PC-3 (cell line): ENCODE measurements at regions not wholly inside any gene's neighbourhood (a gene's known extent, or its start where the extent isn't known, plus 50 kb on each side); places are given as distances from the start of the nearest gene placed in this dataset.
A peak's percentile ranks its signal among the peaks of the same experiment; 100 is the strongest.

Experiments used
- ATAC-seq: fragments of 200-7000 bp; cut with Tn5 transposase; 2 replicates; pipeline ENCODE4 v1.9.1; 2020; ENCODE audit warnings: mild to moderate bottlenecking, moderate library complexity
- BruUV-seq: library from RNA; stranded (reverse); fragments of 400-500 nt; replicated peaks from 2 replicates; lab custom pipeline; 2021; lab: Mats Ljungman, UMichigan
- CTCF ChIA-PET: fragments of 300-600 bp; sonication (Branson Sonifier 250); formaldehyde crosslinking; loops from one replicate; lab custom pipeline; 2022; ENCODE audit warnings: antibody characterized with exemption; lab: Charles Lee
- POLR2A ChIA-PET: fragments of 300-600 bp; sonication (Branson Sonifier 250); formaldehyde crosslinking; loops from one replicate; lab custom pipeline; 2022; ENCODE audit warnings: antibody characterized with exemption; ENCODE audit not compliant: unreplicated experiment; lab: Charles Lee
- DNase-seq: peaks from one replicate; pipeline ENCODE4 v3.0.0-alpha.2; 2015
- H2AFZ ChIP-seq: fragments of 300-600 bp; sonication (generic); 2 replicates; pipeline ENCODE4 v1.6.0; 2016; ENCODE audit warnings: antibody characterized with exemption, low read length
- H3F3A ChIP-seq: fragments of 300-600 bp; sonication (generic); one replicate; pipeline ENCODE4 v1.6.0; 2017; ENCODE audit warnings: antibody characterized with exemption, low read length, control low read depth, mild to moderate bottlenecking; ENCODE audit not compliant: unreplicated experiment
- H3K27ac ChIP-seq: fragments of 300-600 bp; sonication (generic); 2 replicates; pipeline ENCODE4 v1.5.1; 2016; ENCODE audit warnings: mild to moderate bottlenecking, low read length
- H3K27me3 ChIP-seq: fragments of 300-600 bp; sonication (generic); 2 replicates; pipeline ENCODE4 v1.6.1; 2016; ENCODE audit warnings: low read length, mixed read lengths
- H3K36me3 ChIP-seq: fragments of 300-600 bp; sonication (generic); 2 replicates; pipeline ENCODE4 v1.6.1; 2016; ENCODE audit warnings: low read depth, mixed run types, low read length, mixed read lengths
- H3K4me1 ChIP-seq: fragments of 300-600 bp; sonication (generic); 2 replicates; pipeline ENCODE4 v1.5.1; 2016; ENCODE audit warnings: low read length; ENCODE audit not compliant: insufficient read depth
- H3K4me2 ChIP-seq: fragments of 300-600 bp; sonication (generic); 2 replicates; pipeline ENCODE4 v1.6.0; 2016; ENCODE audit warnings: low read length
- H3K4me3 ChIP-seq: fragments of 300-600 bp; sonication (generic); 2 replicates; pipeline ENCODE4 v1.5.1; 2016; ENCODE audit warnings: mild to moderate bottlenecking, low read length, mixed read lengths
- H3K79me2 ChIP-seq: fragments of 300-600 bp; sonication (generic); 2 replicates; pipeline ENCODE4 v1.6.1; 2017; ENCODE audit warnings: low read length, mixed read lengths
- H3K9ac ChIP-seq: fragments of 300-600 bp; sonication (generic); 2 replicates; pipeline ENCODE4 v1.6.0; 2016; ENCODE audit warnings: mild to moderate bottlenecking, low read length
- H3K9me2 ChIP-seq: fragments of 300-600 bp; sonication (generic); replicated peaks from 2 replicates; pipeline ENCODE4 v1.6.1; 2016; ENCODE audit warnings: mixed run types, low read length, mixed read lengths
- H3K9me3 ChIP-seq: fragments of 300-600 bp; sonication (generic); 2 replicates; pipeline ENCODE4 v1.6.1; 2016; ENCODE audit warnings: low read length, mixed read lengths
- H4K20me1 ChIP-seq: fragments of 300-600 bp; sonication (generic); 2 replicates; pipeline ENCODE4 v1.6.1; 2016; ENCODE audit warnings: low read length, mixed read lengths
- CTCF ChIP-seq: fragments of 300-600 bp; sonication (generic); conservative IDR thresholded peaks from 2 replicates; pipeline ENCODE4 v1.5.1; 2017; ENCODE audit warnings: antibody characterized with exemption, low read depth, mild to moderate bottlenecking, low read length
- EZH2 ChIP-seq: fragments of 300-600 bp; sonication (generic); IDR thresholded peaks from one replicate; pipeline ENCODE4 v1.6.1; 2017; ENCODE audit warnings: antibody characterized with exemption, mild to moderate bottlenecking, low read length; ENCODE audit not compliant: unreplicated experiment
- EZH2phosphoT487 ChIP-seq: fragments of 300-600 bp; sonication (generic); IDR thresholded peaks from 2 replicates; pipeline ENCODE4 v1.6.1; 2018; ENCODE audit warnings: mild to moderate bottlenecking, antibody characterized with exemption, low read length, borderline replicate concordance
- intact Hi-C: fragments of 100-400 bp; cut with micrococcal nuclease; formaldehyde crosslinking; loops from 2 replicates; pipeline ENCODE4 v1.9.0; 2023

- no peaks in the 10 kb centered on the region for H3K9me3 ChIP-seq
- ChIA-PET CTCF (no interaction called here), POLR2A (no interaction called here)
- intact Hi-C loops = no loop called here
- no peak overlapping the region for H2AFZ ChIP-seq
- H3K4me1 ChIP-seq = no peaks in the 10 kb centered on the region
- no peak for DNase-seq
- no peaks in the 10 kb centered on the region for H3K36me3 ChIP-seq
- TF ChIP-seq EZH2 (no peak), EZH2phosphoT487 (no peak), CTCF (no peak)
- no peaks in the 10 kb centered on the region for H4K20me1 ChIP-seq
- no peaks in the 10 kb centered on the region for H3F3A ChIP-seq
- no peaks in the 10 kb centered on the region for H3K27me3 ChIP-seq
- H3K4me2 ChIP-seq = no peak overlapping the region
- BruUV-seq = no TSS peak
- no peak overlapping the region for H3K9ac ChIP-seq
- no peak overlapping the region for H3K4me3 ChIP-seq
- H3K9me2 ChIP-seq = no peaks in the 10 kb centered on the region
- no peak for ATAC-seq
- no peaks in the 10 kb centered on the region for H3K79me2 ChIP-seq
- no peak overlapping the region for H3K27ac ChIP-seq
These were observed 124.3 kb downstream of the TRIB2 start for GRCh38 chr2:12841021-12841420.

- intact Hi-C loops = no loop called here
- no peaks in the 10 kb centered on the region for H3K36me3 ChIP-seq
- H3F3A ChIP-seq = no peaks in the 10 kb centered on the region
- no peaks in the 10 kb centered on the region for H3K4me1 ChIP-seq
- H4K20me1 ChIP-seq = no peaks in the 10 kb centered on the region
- no peaks in the 10 kb centered on the region for H3K9me3 ChIP-seq
- ATAC-seq (no peak), DNase-seq (peak; percentile 46)
- H2AFZ ChIP-seq = no peak overlapping the region; the same call in 1 of the 2 replicates
- no peaks in the 10 kb centered on the region for H3K9me2 ChIP-seq
- no peak overlapping the region for H3K27ac ChIP-seq
- H3K27me3 ChIP-seq = no peaks in the 10 kb centered on the region
- H3K9ac ChIP-seq = no peak overlapping the region
- peak overlapping the region; percentile 25; the same call in 1 of the 2 replicates for H3K4me2 ChIP-seq
- TF ChIP-seq EZH2phosphoT487 = no peak
- TF ChIP-seq CTCF = no peak
- TF ChIP-seq EZH2 = no peak
- BruUV-seq = no TSS peak
- ChIA-PET CTCF (no interaction called here), POLR2A (no interaction called here)
- no peak overlapping the region for H3K4me3 ChIP-seq
- no peaks in the 10 kb centered on the region for H3K79me2 ChIP-seq
These were observed 126.2 kb downstream of the TRIB2 start for GRCh38 chr2:12842917-12843316.

GRCh38 chr2:12844511-12844910, 127.8 kb downstream of the TRIB2 start:
- Histone ChIP-seq H4K20me1 (no peaks in the 10 kb centered on the region), H3K79me2 (no peaks in the 10 kb centered on the region), H3K27ac (no peak overlapping the region), H3K9ac (no peak overlapping the region), H2AFZ (no peak overlapping the region), H3K36me3 (no peaks in the 10 kb centered on the region), H3K4me2 (no peak overlapping the region), H3K4me3 (no peak overlapping the region), H3K9me2 (no peaks in the 10 kb centered on the region), H3K27me3 (no peaks in the 10 kb centered on the region), H3K9me3 (no peaks in the 10 kb centered on the region), H3K4me1 (no peaks in the 10 kb centered on the region), H3F3A (no peaks in the 10 kb centered on the region)
- TF ChIP-seq CTCF (no peak), EZH2phosphoT487 (no peak), EZH2 (no peak)
- ATAC-seq = no peak
- DNase-seq = no peak
- CTCF ChIA-PET = no interaction called here
- intact Hi-C loops = no loop called here
- BruUV-seq = no TSS peak
- POLR2A ChIA-PET = no interaction called here
